Fibroblast of lung (primary cell): ENCODE measurements at regions not wholly inside any gene's neighbourhood (a gene's known extent, or its start where the extent isn't known, plus 50 kb on each side); places are given as distances from the start of the nearest gene placed in this dataset.

Experiments
- CTCF ChIP-seq, 2 donors: IDR thresholded peaks in 1 of 2; conservative IDR thresholded peaks in 1 of 2; 1 replicate in 1 of 2; 2 replicates in 1 of 2; pipeline ENCODE4 v1.5.1; 2011 to 2012; ENCODE audit warnings: low read length in 2 of 2, control low read depth in 1 of 2, inconsistent platforms in 1 of 2, low read depth in 1 of 2, mild to moderate bottlenecking in 1 of 2
- EZH2 ChIP-seq: IDR thresholded peaks from 2 replicates; pipeline ENCODE4 v1.5.1; 2012; ENCODE audit warnings: low read length, control low read depth, mild to moderate bottlenecking; ENCODE audit errors: missing control alignments

GRCh38 chr6:85252085-85252484 is 197.8 kb upstream of the NT5E start:
- TF ChIP-seq CTCF (conservative IDR thresholded peaks at IDR 0.05 in 1 of 2, IDR thresholded peaks at IDR 0.05 in 1 of 2; ENCODE audit: low read depth in 1 of 2, low read length in 2 of 2) (no peak), EZH2 (no peak)
